ENCODE measurements at regions not wholly inside any gene's neighbourhood (a gene's known extent, or its start where the extent isn't known, plus 50 kb on each side); places are given as distances from the start of the nearest gene placed in this dataset.
"Not testable (repeated sequence)": the region's sequence is repeated elsewhere in the genome, so short reads cannot be mapped to it uniquely, and the experiment has no call there.

DNA sequence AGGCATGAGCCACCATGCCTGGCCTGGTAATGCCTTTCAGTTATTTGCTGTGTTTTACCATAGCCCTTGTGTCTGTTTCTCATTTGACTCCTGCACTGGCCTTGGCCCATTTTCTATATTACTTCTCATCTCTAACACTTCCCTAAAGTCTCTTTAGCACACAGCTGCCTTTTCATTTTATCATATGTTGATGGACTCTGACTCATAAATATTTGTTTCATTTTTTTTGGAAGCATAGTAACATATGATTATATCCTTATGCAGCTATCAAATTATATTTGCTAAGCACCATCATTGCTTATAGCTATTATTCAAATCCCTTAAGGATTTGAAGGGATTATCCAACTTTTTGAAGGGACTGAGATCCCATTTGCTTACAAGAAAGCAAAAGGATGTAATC is 320.3 kb downstream of the GPD2 start:
- TF ChIP-seq CTCF (IDR thresholded peaks at IDR 0.05; ENCODE audit: extremely low read depth, missing control alignments), result no peak
- no peak for DNase-seq (ENCODE audit: low spot score)

DNA sequence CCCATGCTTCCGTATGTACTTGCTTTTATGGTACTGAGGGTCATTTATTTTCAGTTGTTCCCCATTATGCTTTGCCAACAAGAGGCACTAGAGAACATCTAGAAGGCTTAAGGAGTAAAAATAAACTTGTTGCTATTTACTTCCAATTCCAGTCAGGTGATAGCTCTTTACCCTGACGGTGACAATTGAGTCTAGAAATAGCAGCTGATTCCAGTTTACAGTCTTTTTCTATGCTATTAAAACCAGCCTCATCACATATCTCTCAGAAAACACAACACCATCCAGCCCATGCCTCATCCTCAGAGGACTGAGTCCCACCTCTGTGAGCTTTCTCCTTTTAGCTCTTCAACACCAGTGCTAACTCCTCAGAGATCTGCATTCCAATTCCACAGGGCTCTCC is 327.0 kb downstream of the GPD2 start:
- DNase-seq (ENCODE audit: low spot score), result no peak
- no peak for TF ChIP-seq CTCF (IDR thresholded peaks at IDR 0.05; ENCODE audit: extremely low read depth, missing control alignments)

DNA sequence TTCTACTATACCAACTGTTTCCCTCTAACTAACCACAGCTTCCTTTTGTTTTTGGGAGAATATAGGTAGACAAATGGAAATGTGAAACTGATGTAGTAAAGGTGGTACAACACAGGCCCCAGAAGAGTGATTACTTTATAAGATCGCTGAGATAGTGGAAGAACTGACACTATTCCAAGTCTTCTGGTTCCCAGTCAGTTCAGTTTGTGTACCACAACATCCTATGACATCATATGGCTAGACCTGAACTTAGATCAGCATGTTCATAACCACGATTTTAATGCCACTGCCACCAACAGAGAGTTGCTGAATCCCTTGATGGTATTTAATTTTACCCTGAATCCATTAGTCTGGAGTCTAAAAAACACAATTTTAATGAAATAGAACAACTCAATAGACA is 328.9 kb downstream of the GPD2 start:
- TF ChIP-seq CTCF (IDR thresholded peaks at IDR 0.05; ENCODE audit: extremely low read depth, missing control alignments), result no peak
- DNase-seq (ENCODE audit: low spot score), result no peak

GRCh38 chr2:156765450-156765849 is 329.3 kb downstream of the GPD2 start:
- no peak for DNase-seq (ENCODE audit: low spot score)
- no peak for TF ChIP-seq CTCF (IDR thresholded peaks at IDR 0.05; ENCODE audit: extremely low read depth, missing control alignments)

DNA sequence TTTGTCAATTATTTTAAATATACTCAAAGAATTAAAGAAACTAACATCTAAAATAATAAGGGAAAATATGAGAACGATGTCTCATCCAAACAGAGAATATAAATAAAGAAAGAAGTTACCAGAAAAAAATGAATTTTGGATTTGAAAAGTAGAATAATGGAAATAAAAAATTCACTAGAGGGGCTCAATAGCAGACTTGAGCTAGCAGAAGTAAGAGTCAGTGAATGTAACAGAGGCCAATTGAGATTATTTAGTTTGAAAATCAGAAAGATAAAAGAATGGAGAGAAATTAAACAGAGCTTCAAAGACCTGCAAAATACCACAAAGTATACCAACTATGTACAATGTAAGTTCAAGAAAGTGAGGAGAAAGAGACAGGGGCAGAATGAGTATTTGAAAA is 333.6 kb downstream of the GPD2 start:
- no peak for TF ChIP-seq CTCF (IDR thresholded peaks at IDR 0.05; ENCODE audit: extremely low read depth, missing control alignments)
- no peak for DNase-seq (ENCODE audit: low spot score)

GRCh38 chr2:156778916-156779315 is 342.7 kb downstream of the GPD2 start:
- no peak for DNase-seq (ENCODE audit: low spot score)
- TF ChIP-seq CTCF (IDR thresholded peaks at IDR 0.05; ENCODE audit: extremely low read depth, missing control alignments), result no peak

DNA sequence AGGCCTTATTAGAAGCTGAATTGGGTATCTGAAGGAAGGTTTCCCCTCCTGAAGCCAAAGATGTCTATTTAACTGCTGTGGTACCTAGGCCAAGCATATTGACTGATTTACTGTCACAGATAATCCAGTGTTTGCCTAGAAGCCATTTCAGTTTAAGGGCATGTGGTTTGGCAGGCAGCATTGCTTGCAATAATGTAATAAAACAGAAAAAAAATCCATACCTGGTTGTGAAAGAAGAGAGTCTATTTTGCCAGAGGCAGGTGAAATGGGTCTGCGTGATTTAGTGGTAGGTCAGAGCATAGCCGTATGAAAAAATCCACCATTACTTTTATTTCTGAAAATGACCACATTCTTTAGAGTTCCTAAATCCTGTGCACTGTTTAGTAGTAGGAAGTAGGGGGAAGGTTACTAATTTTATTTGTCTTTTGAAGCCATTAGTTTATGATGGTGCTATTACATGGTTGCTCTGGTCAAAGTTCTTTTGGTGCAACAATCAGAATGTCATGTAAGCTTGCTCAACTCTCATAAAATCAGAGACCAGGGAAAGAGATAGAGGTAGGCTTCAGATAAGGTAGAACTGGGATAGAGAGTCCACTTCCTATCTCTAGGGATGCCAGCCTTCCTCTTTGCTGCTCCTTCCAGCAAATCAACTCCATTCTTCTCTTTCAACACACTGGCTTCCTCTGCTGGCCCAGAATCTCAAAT is 343.4 kb downstream of the GPD2 start:
- no peak for TF ChIP-seq CTCF (IDR thresholded peaks at IDR 0.05; ENCODE audit: extremely low read depth, missing control alignments)
- DNase-seq (ENCODE audit: low spot score), result no peak

DNA sequence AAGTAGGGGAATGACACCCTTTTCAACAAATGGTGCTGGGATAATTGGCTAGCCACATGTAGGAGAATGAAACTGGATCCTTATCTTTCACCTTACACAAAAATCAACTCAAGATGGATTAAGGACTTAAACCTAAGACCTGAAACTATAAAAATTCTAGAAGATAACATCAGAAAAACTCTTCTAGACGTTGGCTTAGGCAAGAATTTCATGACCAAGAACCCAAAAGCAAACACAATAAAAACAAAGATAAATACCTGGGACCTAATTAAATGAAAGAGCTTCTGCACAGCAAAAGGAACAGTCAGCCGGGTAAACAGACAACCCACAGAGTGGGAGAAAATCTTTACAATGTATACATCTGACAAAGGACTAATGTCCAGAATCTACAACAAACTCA is 345.5 kb downstream of the GPD2 start:
- not testable (repeated sequence) for DNase-seq (ENCODE audit: low spot score)

Data from GM20000 (cell line).